ENCODE measurements at regions not wholly inside any gene's neighbourhood (a gene's known extent, or its start where the extent isn't known, plus 50 kb on each side); places are given as distances from the start of the nearest gene placed in this dataset.

DNA sequence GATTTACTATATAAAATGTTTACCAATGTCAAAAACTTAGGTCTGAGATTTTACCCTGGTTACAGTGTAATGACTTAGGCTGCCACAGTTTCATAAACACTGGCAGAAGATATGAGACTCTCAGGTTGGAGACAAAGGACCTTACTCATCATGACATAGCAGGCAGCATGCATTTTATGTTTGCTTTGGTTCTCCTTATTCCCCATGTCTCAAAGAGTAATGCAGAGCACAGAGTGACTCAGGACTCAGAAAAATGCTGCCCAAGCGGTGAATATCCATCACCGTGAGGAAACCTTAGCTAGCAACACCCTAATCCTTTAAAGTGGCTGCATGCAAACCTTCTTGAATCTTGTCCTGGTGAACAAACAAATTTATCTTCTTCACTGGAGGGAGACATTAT is 112.1 kb upstream of the EYS start:
- no peaks in the 10 kb centered on the region for H3K27me3 ChIP-seq (ENCODE audit: low read depth, low read length)
- H4K20me1 ChIP-seq (ENCODE audit: insufficient read depth, low read length), result no peaks in the 10 kb centered on the region
- no peak for TF ChIP-seq EZH2phosphoT487 (IDR thresholded peaks at IDR 0.05; ENCODE audit: low read depth)
- TF ChIP-seq, protein P1, sequence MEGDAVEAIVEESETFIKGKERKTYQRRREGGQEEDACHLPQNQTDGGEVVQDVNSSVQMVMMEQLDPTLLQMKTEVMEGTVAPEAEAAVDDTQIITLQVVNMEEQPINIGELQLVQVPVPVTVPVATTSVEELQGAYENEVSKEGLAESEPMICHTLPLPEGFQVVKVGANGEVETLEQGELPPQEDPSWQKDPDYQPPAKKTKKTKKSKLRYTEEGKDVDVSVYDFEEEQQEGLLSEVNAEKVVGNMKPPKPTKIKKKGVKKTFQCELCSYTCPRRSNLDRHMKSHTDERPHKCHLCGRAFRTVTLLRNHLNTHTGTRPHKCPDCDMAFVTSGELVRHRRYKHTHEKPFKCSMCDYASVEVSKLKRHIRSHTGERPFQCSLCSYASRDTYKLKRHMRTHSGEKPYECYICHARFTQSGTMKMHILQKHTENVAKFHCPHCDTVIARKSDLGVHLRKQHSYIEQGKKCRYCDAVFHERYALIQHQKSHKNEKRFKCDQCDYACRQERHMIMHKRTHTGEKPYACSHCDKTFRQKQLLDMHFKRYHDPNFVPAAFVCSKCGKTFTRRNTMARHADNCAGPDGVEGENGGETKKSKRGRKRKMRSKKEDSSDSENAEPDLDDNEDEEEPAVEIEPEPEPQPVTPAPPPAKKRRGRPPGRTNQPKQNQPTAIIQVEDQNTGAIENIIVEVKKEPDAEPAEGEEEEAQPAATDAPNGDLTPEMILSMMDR (IDR thresholded peaks at IDR 0.05; ENCODE audit: low read depth, low read length), result no peak
- H3K4me2 ChIP-seq (ENCODE audit: low read length), result no peak overlapping the region
- H3K27ac ChIP-seq (ENCODE audit: low read length), result no peak overlapping the region
- no peaks in the 10 kb centered on the region for H3K4me1 ChIP-seq (ENCODE audit: low read length)
- no peak overlapping the region for H3K4me3 ChIP-seq (ENCODE audit: low read length)
- H2AFZ ChIP-seq (ENCODE audit: low read depth, low read length), result no peak overlapping the region
- no peaks in the 10 kb centered on the region for H3K9me3 ChIP-seq (ENCODE audit: insufficient read depth, low read length)
- H3K36me3 ChIP-seq (replicated peaks; ENCODE audit: low read depth, low read length), result no peaks in the 10 kb centered on the region
- H3K9ac ChIP-seq (ENCODE audit: low read length), result no peak overlapping the region
- no peaks in the 10 kb centered on the region for H3K79me2 ChIP-seq (ENCODE audit: low read length)

DNA sequence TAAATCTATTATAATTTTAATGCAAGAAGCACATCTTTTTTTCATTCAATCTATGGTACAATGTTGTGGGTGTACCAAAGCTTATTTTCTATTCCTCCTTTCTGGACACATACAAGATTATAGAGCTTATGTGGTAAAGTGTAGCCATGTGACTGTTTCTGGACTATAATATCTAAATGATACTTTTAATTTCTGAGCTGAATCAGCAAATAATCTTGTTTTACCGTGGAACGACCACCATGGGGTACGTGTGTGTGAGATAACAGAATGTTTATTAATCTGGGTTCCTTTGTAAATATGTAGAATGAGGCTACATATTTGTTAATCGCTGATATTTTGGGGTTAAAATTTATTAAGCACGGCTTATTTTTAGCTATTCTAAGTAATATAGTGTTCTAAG is 111.5 kb upstream of the EYS start:
- Histone ChIP-seq H4K20me1 (ENCODE audit: insufficient read depth, low read length) (no peaks in the 10 kb centered on the region), H3K9me3 (ENCODE audit: insufficient read depth, low read length) (no peaks in the 10 kb centered on the region), H3K4me2 (ENCODE audit: low read length) (no peak overlapping the region), H3K27ac (ENCODE audit: low read length) (no peak overlapping the region), H3K27me3 (ENCODE audit: low read depth, low read length) (no peaks in the 10 kb centered on the region), H3K9ac (ENCODE audit: low read length) (no peak overlapping the region), H2AFZ (ENCODE audit: low read depth, low read length) (no peak overlapping the region), H3K36me3 (replicated peaks; ENCODE audit: low read depth, low read length) (no peaks in the 10 kb centered on the region), H3K4me1 (ENCODE audit: low read length) (no peaks in the 10 kb centered on the region), H3K4me3 (ENCODE audit: low read length) (no peak overlapping the region), H3K79me2 (ENCODE audit: low read length) (no peaks in the 10 kb centered on the region)
- no peak for TF ChIP-seq EZH2phosphoT487 (IDR thresholded peaks at IDR 0.05; ENCODE audit: low read depth)
- TF ChIP-seq, protein P1 (IDR thresholded peaks at IDR 0.05; ENCODE audit: low read depth, low read length), result no peak

DNA sequence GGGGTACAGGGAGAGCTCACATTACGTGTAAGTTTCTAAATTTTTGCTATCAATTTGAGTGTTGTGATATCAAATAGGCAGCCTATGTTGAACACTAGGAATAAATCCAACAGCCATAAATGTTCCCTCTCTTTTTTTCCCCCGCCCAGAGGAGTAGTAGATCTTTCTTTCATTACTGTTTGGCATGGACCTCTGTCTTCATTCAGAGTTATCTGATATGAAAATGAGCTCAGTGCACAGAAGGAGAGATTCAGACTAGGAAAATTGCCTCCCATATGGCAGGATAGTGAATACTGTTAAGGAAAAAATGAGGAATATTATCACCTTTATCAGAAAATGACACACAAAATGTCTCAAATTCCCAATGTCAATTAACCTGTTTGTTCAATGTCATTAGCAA is 110.0 kb upstream of the EYS start:
- Histone ChIP-seq H4K20me1 (ENCODE audit: insufficient read depth, low read length) (no peaks in the 10 kb centered on the region), H3K4me3 (ENCODE audit: low read length) (no peak overlapping the region), H3K9ac (ENCODE audit: low read length) (no peak overlapping the region), H3K27ac (ENCODE audit: low read length) (no peak overlapping the region), H3K79me2 (ENCODE audit: low read length) (no peaks in the 10 kb centered on the region), H3K4me2 (ENCODE audit: low read length) (no peak overlapping the region), H3K27me3 (ENCODE audit: low read depth, low read length) (no peaks in the 10 kb centered on the region), H3K4me1 (ENCODE audit: low read length) (no peaks in the 10 kb centered on the region), H3K36me3 (replicated peaks; ENCODE audit: low read depth, low read length) (no peaks in the 10 kb centered on the region), H2AFZ (ENCODE audit: low read depth, low read length) (no peak overlapping the region), H3K9me3 (ENCODE audit: insufficient read depth, low read length) (no peaks in the 10 kb centered on the region)
- no peak for TF ChIP-seq EZH2phosphoT487 (IDR thresholded peaks at IDR 0.05; ENCODE audit: low read depth)
- TF ChIP-seq, protein P1 (IDR thresholded peaks at IDR 0.05; ENCODE audit: low read depth, low read length), result no peak

DNA sequence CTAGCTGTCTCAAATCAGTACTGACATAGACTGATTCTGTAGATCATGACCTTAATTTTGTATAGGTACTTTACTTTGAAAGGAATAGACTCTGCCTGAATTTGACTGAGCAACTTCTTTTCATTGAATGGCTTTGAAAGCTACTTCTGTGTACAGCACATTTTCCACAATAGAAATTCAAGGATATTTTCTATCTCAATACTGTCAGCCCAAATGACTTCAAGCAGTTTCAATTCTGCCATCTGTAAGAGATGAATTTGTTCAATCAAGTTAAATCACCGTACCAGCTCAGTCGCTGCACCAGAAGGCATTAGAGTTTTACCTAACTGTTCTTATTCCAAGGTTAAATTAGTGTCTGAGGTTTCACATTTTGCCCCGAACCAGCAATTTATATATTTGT is 107.0 kb upstream of the EYS start:
- H2AFZ ChIP-seq (ENCODE audit: low read depth, low read length), result 0 out of 2 replicates have a peak overlapping the region, but pooled peaks have one; percentile 10

More for the DNA sequence above, 107.0 kb upstream of the EYS start:
- H3K36me3 ChIP-seq (replicated peaks; ENCODE audit: low read depth, low read length), result no peaks in the 10 kb centered on the region
- no peaks in the 10 kb centered on the region for H3K79me2 ChIP-seq (ENCODE audit: low read length)
- H3K4me2 ChIP-seq (ENCODE audit: low read length), result no peak overlapping the region
- H3K27ac ChIP-seq (ENCODE audit: low read length), result no peak overlapping the region
- no peaks in the 10 kb centered on the region for H3K9me3 ChIP-seq (ENCODE audit: insufficient read depth, low read length)
- no peak overlapping the region for H3K9ac ChIP-seq (ENCODE audit: low read length)
- TF ChIP-seq, protein P1 (IDR thresholded peaks at IDR 0.05; ENCODE audit: low read depth, low read length), result no peak
- TF ChIP-seq EZH2phosphoT487 (IDR thresholded peaks at IDR 0.05; ENCODE audit: low read depth), result no peak
- no peaks in the 10 kb centered on the region for H3K27me3 ChIP-seq (ENCODE audit: low read depth, low read length)
- no peaks in the 10 kb centered on the region for H3K4me1 ChIP-seq (ENCODE audit: low read length)
- H4K20me1 ChIP-seq (ENCODE audit: insufficient read depth, low read length), result no peaks in the 10 kb centered on the region
- no peak overlapping the region for H3K4me3 ChIP-seq (ENCODE audit: low read length)
